GM18868 (cell line): ENCODE measurements at regions not wholly inside any gene's neighbourhood (a gene's known extent, or its start where the extent isn't known, plus 50 kb on each side); places are given as distances from the start of the nearest gene placed in this dataset.
A peak's percentile ranks its signal among the peaks of the same experiment; 100 is the strongest.
"Not testable (repeated sequence)": the region's sequence is repeated elsewhere in the genome, so short reads cannot be mapped to it uniquely, and the experiment has no call there.

Experiments
- ATAC-seq: cut with Tn5 transposase; IDR thresholded peaks from one replicate; pipeline ENCODE4 v1.9.1; 2021; ENCODE audit warnings: mild to moderate bottlenecking, moderate library complexity; ENCODE audit not compliant: unreplicated experiment

DNA sequence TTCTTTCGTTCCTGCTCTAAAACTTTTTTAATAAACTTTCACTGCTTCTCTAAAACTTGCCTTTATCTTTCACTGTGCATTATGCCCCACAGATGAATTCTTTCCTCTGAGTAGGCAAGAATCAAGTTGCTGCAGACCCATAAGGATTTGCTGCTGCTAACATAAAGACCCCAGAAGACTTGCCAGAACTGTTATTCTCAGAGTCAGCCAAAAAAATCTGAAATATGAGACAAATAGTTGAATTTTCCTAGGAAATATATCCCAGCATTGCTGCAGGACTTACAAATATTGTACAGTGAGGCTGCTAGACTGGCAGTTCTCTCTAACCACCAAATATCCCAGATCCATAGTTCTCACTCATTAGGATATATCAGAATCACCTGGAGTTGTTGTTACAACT lies 349.1 kb upstream of the FLRT2 start:
- no peak for ATAC-seq

DNA sequence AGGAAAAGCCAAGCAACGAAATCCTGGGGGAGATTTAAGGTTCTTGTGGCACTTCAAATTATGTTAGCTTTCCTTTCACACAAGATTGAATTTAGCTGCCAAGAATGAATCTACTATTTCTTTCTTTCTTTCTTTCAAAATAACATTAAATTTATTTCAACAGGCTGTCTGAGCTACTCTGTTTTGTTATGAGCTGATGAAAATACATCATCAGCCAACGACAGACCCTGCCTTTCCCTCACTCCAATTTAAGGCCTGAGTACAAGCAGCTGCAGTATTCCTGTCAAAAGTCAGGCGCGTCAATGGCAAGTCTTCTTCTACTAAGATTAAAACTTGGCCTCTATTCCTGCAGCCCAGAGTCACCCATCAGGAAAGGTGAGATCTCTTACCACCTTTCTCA lies 347.7 kb upstream of the FLRT2 start:
- ATAC-seq, result no peak

- no peak for ATAC-seq
These were observed 343.9 kb upstream of the FLRT2 start for GRCh38 chr14:85186082-85186481.

DNA sequence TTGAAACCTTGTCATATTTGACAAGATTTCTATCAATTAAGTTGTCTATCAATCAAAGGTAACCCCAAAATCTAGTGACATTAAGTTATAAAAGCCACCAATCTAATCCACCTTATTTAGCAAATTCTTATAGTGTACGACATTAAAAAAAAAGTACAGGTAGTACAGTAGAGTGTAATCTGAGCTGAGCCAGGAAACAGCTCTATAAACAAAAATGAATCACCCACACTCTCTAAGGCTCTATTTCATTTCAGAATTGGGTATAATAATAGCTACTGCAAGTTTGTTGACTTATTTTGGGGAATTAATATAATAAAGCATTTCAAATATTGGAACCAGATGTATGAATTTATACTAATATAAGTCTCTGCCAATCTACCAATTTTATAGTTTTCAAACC lies 342.4 kb upstream of the FLRT2 start:
- no peak for ATAC-seq

GRCh38 chr14:85188836-85189235 lies 341.1 kb upstream of the FLRT2 start:
- no peak for ATAC-seq

DNA sequence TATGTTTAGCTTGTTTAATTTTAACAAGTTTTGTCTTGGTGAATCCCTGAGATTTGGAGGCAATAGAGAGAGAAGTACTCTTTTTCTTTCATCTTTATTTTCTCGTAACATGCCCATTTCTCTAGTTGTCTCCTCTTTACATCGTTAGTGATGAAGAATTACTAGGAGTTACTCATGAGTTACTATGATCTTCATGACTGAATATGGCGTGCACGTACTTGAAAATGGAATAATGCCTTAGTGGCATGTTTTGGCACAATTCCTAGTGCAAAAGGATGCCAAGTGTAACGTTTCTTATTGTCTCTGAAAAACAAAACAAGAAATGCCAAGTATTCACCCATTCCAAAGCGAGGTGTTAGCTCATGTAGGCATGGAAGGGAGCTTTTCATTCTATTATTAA lies 340.7 kb upstream of the FLRT2 start:
- not testable (repeated sequence) for ATAC-seq

GRCh38 chr14:85190251-85190650 lies 339.7 kb upstream of the FLRT2 start:
- no peak for ATAC-seq

- ATAC-seq, result no peak
These were observed 338.0 kb upstream of the FLRT2 start for GRCh38 chr14:85191986-85192385.

- no peak for ATAC-seq
These were observed 334.0 kb upstream of the FLRT2 start for GRCh38 chr14:85195872-85196477.

- ATAC-seq, result no peak
These were observed 331.9 kb upstream of the FLRT2 start for GRCh38 chr14:85198001-85198400.

- ATAC-seq, result no peak
These were observed 324.1 kb upstream of the FLRT2 start for GRCh38 chr14:85205875-85206274.

DNA sequence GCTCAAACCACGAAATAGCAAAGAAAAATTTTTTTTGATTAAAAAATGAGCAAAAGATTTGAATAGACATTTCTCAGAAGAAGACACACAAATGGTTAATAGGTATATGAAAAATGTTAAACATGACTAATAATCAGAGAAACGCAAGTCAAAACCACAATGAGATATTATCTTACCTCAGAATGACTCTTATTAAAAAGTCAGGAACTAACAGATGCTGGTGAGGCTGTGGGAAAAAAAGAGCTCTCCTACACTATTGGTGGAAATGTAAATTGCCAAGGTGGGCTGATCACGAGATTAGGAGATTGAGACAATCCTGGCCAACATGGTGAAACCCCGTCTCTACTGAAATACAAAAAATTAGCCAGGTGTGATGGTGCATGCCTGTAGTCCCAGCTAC lies 315.5 kb upstream of the FLRT2 start:
- no peak for ATAC-seq

- no peak for ATAC-seq
These were observed 312.5 kb upstream of the FLRT2 start for GRCh38 chr14:85217412-85217811.

DNA sequence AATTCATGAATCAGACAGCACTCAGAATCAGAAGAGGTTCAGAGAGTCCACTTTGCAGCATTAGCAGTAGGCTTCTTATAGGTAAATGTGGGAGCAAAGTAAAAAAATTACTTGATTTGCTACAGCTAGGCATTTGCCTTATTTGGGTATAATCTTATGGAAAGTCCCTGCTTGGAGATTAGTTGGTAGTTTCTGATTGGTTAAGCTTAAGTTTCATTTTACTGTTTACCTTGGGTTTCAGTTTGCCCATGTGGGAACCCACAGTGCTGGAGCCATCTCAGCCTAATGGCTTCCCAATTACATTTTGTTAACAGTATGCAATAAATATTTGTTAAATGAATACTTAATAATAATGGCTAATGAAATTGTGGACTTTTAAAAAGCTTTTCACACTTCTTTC lies 311.0 kb upstream of the FLRT2 start:
- peak; percentile 59 for ATAC-seq

DNA sequence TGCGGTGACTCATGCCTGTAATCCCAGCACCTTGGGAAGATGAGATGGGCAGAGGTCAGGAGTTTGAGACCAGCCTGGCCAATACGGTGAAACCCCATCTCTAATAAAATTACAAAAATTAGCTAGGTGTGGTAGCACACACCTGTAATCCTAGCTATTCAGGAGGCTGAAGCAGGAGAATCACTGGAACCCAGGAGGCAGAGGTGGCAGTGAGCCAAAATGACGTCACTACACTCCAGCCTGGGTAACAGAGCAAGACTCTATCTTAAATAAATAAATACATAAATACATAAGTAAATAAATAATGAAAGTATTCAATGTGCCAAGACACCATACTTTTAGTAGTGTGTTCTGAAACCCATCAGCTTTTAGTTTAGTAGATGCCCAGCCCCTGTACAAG lies 308.1 kb upstream of the FLRT2 start:
- no peak for ATAC-seq

DNA sequence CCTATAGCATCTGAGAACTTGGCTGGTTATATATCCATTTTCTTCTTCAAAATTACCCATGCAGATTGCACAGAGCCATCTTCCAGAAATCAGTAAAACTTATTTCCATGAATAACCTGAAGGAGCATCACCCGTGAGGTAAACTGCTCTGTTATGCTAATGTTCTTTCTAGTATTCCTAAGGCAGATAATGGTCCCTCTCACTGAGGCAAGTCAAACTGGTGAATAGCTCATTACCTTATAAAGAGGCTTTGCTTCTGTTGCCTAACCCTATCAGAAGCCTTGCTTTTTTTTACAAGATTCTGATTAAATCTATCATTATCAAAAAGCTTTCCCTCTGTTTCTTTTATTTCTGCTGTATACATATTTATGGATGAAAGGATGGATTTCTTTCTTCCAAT lies 307.6 kb upstream of the FLRT2 start:
- no peak for ATAC-seq

- ATAC-seq, result no peak
These were observed 306.3 kb upstream of the FLRT2 start for GRCh38 chr14:85223667-85224066.

GRCh38 chr14:85224241-85224640 lies 305.7 kb upstream of the FLRT2 start:
- no peak for ATAC-seq

- no peak for ATAC-seq
These were observed 296.2 kb upstream of the FLRT2 start for GRCh38 chr14:85233756-85234155.

DNA sequence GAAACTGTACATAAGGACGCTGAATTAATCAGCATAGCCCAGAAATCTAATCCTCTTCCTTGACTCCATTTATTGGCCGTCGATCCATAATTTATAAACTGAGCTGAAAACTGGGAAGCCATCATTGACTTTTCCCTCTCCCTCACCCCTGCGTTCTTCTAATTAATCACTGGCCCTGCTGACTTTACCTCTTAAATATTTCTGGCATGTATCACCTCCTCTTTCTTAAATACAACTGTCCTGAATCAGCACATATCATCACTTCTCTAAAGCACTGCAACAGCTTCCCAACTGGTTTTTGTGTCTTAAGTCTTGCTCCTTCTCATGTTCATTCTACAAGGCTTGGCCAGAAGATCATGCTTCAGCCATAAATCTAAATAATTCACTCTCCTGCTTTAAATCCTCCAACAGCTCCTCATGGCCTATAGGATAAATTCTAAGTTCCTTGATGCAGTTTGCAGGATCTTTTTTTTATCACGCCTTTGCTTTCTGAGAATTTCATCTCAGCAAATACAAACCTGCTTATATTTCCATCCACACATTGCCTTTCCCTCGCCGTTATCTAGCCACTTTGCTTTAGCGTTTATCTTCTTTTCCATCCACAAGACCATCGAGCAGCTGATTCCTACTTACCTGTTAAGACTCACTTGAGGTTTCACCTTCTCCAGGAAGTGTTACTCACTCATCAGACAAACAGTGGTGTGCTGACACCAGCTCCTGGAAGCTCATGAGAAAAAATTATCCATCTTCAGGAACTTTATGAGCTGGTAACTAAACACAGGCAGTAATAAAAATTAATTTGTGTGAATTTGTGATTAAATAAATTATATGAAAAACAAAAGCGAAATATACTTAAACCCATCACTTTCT lies 295.6 kb upstream of the FLRT2 start:
- no peak for ATAC-seq

GRCh38 chr14:85235868-85236267 lies 294.1 kb upstream of the FLRT2 start:
- no peak for ATAC-seq

- ATAC-seq, result no peak
These were observed 293.6 kb upstream of the FLRT2 start for GRCh38 chr14:85236296-85236695.

GRCh38 chr14:85239791-85240190 lies 290.2 kb upstream of the FLRT2 start:
- no peak for ATAC-seq
